CD4-positive, alpha-beta memory T cell (primary cell): ENCODE measurements at regions not wholly inside any gene's neighbourhood (a gene's known extent, or its start where the extent isn't known, plus 50 kb on each side); places are given as distances from the start of the nearest gene placed in this dataset.

Experiments
- CTCF ChIA-PET: fragments of 350-600 bp; sonication (Branson Sonifier 250); formaldehyde crosslinking; loops from one replicate; lab custom pipeline; 2021; ENCODE audit warnings: inconsistent platforms; ENCODE audit not compliant: partially characterized antibody; lab: Charles Lee
- POLR2A ChIA-PET: fragments of 350-600 bp; sonication (Branson Sonifier 250); formaldehyde crosslinking; loops from one replicate; lab custom pipeline; 2021; ENCODE audit not compliant: partially characterized antibody; lab: Charles Lee
- DNase-seq, 5 donors: peaks; one replicate each; pipeline versions ENCODE4 v3.0.0 to v3.0.0-alpha.2; 2020 to 2022; ENCODE audit warnings: mixed read lengths in 1 of 5
- H3K27ac ChIP-seq: one replicate; pipeline ENCODE4 v1.7.0; 2013; ENCODE audit warnings: low read depth, low read length
- H3K27me3 ChIP-seq: 2 replicates; pipeline ENCODE4 v1.7.0; 2013; ENCODE audit warnings: mild to moderate bottlenecking, low read length, moderate library complexity; ENCODE audit not compliant: insufficient read depth
- H3K36me3 ChIP-seq: 2 replicates; pipeline ENCODE4 v1.7.0; 2013; ENCODE audit warnings: mild to moderate bottlenecking, low read length, moderate library complexity; ENCODE audit not compliant: insufficient read depth
- H3K4me1 ChIP-seq: 2 replicates; pipeline ENCODE4 v1.7.0; 2013; ENCODE audit warnings: mild to moderate bottlenecking, low read length, moderate library complexity; ENCODE audit not compliant: insufficient read depth
- H3K4me3 ChIP-seq, 2 donors: one replicate each; pipeline ENCODE4 v1.7.0; 2013; ENCODE audit warnings: low read length in 2 of 2, mild to moderate bottlenecking in 1 of 2
- H3K9me3 ChIP-seq, 2 donors: one replicate each; pipeline ENCODE4 v1.7.0; 2013; ENCODE audit warnings: low read length in 2 of 2, control low read depth in 1 of 2; ENCODE audit not compliant: control insufficient read depth in 1 of 2
- H3K27ac Mint-ChIP-seq, 7 donors: one replicate each; pipeline ENCODE4 v1.8.0; 2020 to 2021; ENCODE audit warnings: mixed read lengths in 7 of 7, mild to moderate bottlenecking in 6 of 7, inconsistent platforms in 3 of 7, moderate library complexity in 3 of 7
- H3K27me3 Mint-ChIP-seq, 2 donors: one replicate each; pipeline ENCODE4 v1.8.0; 2020 to 2021; ENCODE audit warnings: mixed read lengths in 2 of 2
- H3K36me3 Mint-ChIP-seq, 2 donors: one replicate each; pipeline ENCODE4 v1.8.0; 2020 to 2021; ENCODE audit warnings: mixed read lengths in 2 of 2, inconsistent platforms in 1 of 2, mild to moderate bottlenecking in 1 of 2
- H3K4me1 Mint-ChIP-seq, 4 donors: one replicate each; pipeline ENCODE4 v1.8.0; 2020 to 2021; ENCODE audit warnings: mixed read lengths in 4 of 4, mild to moderate bottlenecking in 1 of 4
- H3K4me3 Mint-ChIP-seq, 8 donors: one replicate each; pipeline ENCODE4 v1.8.0; 2020 to 2021; ENCODE audit warnings: mixed read lengths in 8 of 8, mild to moderate bottlenecking in 7 of 8, moderate library complexity in 6 of 8, inconsistent platforms in 3 of 8
- H3K9me3 Mint-ChIP-seq, 8 donors: one replicate each; pipeline ENCODE4 v1.8.0; 2020 to 2021; ENCODE audit warnings: mixed read lengths in 8 of 8, mild to moderate bottlenecking in 5 of 8, inconsistent platforms in 3 of 8, moderate library complexity in 1 of 8
- intact Hi-C: fragments of 100-400 bp; cut with micrococcal nuclease; formaldehyde crosslinking; loops from one replicate; pipeline ENCODE4 v1.15.1; 2023

- H3K9me3 Mint-ChIP-seq, result peaks cover 0 to 4% (median 0%) of the 10 kb centered on the region in 8 donors
- no peak overlapping the region for H3K4me3 Mint-ChIP-seq
- H3K27ac Mint-ChIP-seq, result no peak overlapping the region
- no peaks in the 10 kb centered on the region for H3K36me3 Mint-ChIP-seq
- no peaks in the 10 kb centered on the region for H3K9me3 ChIP-seq
- no peak overlapping the region for H3K27ac ChIP-seq
- CTCF ChIA-PET, result no interaction called here
- no peaks in the 10 kb centered on the region for H3K4me1 ChIP-seq
- no peak overlapping the region for H3K4me3 ChIP-seq
- no peaks in the 10 kb centered on the region for H3K27me3 ChIP-seq
- no peak for DNase-seq
- H3K27me3 Mint-ChIP-seq, result peaks cover 0 to 1% of the 10 kb centered on the region in 2 donors
- H3K4me1 Mint-ChIP-seq, result no peaks in the 10 kb centered on the region
- H3K36me3 ChIP-seq, result no peaks in the 10 kb centered on the region
- intact Hi-C loops, result no loop called here
- POLR2A ChIA-PET, result no interaction called here
Measured at GRCh38 chr5:174275959-174276358, 230.5 kb downstream of the NSG2 start.

DNA sequence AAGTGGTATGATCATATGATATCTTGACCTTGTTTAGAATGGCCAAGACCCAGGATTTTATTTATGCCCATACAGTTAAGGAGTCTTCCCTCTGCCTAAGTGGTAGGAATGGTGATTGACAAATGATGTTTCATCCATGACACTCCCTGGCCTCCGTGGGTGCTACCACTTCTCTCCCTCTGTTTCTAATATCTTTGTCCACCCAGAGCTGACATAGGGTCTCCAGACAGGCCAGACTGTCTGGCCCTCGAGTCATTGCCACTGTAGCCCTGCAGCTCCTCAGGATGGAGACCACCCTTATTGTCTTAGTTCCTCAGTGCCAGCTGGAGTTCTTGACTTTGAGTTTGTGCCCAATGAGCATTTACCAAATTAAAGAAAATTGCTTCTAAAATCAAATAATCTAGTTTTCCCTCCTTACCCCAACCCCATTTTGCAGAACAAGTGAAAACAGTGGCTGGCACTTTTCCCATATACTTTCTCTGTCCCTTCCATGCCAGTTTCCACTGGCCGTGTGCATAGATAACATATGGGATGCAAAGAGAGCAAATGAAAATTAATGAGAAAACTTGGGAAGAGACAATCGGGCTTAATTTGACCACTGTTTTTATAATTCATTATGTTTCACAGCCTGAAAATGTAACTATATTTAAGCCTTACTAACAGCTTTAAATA is 235.7 kb downstream of the NSG2 start:
- DNase-seq, result no peak

DNA sequence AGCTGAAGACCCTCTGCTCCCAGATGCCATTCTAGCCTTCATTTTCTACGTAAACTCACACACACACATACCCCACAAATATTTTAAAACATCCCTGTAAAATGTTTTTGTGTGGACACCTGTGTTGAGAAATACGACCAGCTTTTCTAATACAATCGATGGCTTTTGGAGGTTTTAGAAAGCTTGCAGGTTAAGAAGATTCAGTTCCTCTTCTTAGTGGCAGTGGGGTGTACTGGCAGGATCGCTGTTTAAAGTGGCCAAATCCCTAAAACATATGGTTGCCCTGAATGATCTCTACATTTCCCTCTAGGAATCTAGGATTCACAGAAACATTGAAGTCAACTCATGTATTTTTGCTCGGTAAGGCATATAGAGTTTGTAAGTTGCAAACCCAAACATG is 236.3 kb downstream of the NSG2 start:
- H3K36me3 ChIP-seq, result no peaks in the 10 kb centered on the region
- H3K36me3 Mint-ChIP-seq, result no peaks in the 10 kb centered on the region
- H3K27ac ChIP-seq, result no peak overlapping the region
- H3K4me1 Mint-ChIP-seq, result no peaks in the 10 kb centered on the region
- intact Hi-C loops, result no loop called here
- peaks cover 0 to 2% (median 0%) of the 10 kb centered on the region in 8 donors for H3K9me3 Mint-ChIP-seq
- H3K4me3 Mint-ChIP-seq, result no peak overlapping the region
- H3K27me3 Mint-ChIP-seq, result peaks cover 5% of the 10 kb centered on the region in 2 donors
- no peaks in the 10 kb centered on the region for H3K4me1 ChIP-seq
- CTCF ChIA-PET, result no interaction called here
- H3K27ac Mint-ChIP-seq, result no peak overlapping the region
- POLR2A ChIA-PET, result no interaction called here
- H3K9me3 ChIP-seq, result no peaks in the 10 kb centered on the region
- H3K4me3 ChIP-seq, result no peak overlapping the region
- DNase-seq, result no peak
- H3K27me3 ChIP-seq, result no peaks in the 10 kb centered on the region

More for the DNA sequence above, 235.7 kb downstream of the NSG2 start:
- Histone ChIP-seq H3K27me3 (no peaks in the 10 kb centered on the region), H3K9me3 (no peaks in the 10 kb centered on the region), H3K36me3 (no peaks in the 10 kb centered on the region), H3K4me3 (no peak overlapping the region), H3K27ac (no peak overlapping the region), H3K4me1 (no peaks in the 10 kb centered on the region)
- CTCF ChIA-PET, result no interaction called here
- peaks cover 0 to 2% (median 0%) of the 10 kb centered on the region in 8 donors for H3K9me3 Mint-ChIP-seq
- no peaks in the 10 kb centered on the region for H3K4me1 Mint-ChIP-seq
- H3K27ac Mint-ChIP-seq, result no peak overlapping the region
- peaks cover 4 to 5% of the 10 kb centered on the region in 2 donors for H3K27me3 Mint-ChIP-seq
- POLR2A ChIA-PET, result no interaction called here
- no peak overlapping the region for H3K4me3 Mint-ChIP-seq
- intact Hi-C loops, result no loop called here
- H3K36me3 Mint-ChIP-seq, result no peaks in the 10 kb centered on the region

DNA sequence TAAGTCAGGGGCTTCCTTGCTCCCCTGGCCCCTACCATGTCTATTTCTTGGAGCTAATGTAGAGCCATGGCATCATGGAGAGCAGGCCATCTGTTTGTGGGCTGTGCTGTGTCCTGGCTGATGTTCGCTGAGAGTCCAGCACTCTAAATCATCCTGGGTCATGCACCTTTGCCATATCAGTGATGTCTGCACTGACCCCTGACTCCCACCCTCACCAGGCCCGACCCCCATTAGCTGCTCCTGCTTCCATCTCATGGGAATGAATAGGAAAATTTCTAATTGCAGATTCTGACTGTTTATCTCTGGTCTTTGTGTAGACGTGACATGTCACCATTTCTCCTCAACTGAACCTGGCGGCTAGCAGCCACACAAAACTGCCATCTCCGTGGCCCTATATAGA is 236.9 kb downstream of the NSG2 start:
- no peaks in the 10 kb centered on the region for H3K36me3 ChIP-seq
- no peaks in the 10 kb centered on the region for H3K27me3 ChIP-seq
- H3K4me1 Mint-ChIP-seq, result no peaks in the 10 kb centered on the region
- CTCF ChIA-PET, result no interaction called here
- no peak for DNase-seq
- intact Hi-C loops, result no loop called here
- no peaks in the 10 kb centered on the region for H3K4me1 ChIP-seq
- peaks cover 5% of the 10 kb centered on the region in 2 donors for H3K27me3 Mint-ChIP-seq
- H3K36me3 Mint-ChIP-seq, result no peaks in the 10 kb centered on the region
- no peak overlapping the region for H3K27ac Mint-ChIP-seq
- H3K9me3 Mint-ChIP-seq, result peaks cover 0 to 2% (median 0%) of the 10 kb centered on the region in 8 donors
- no peaks in the 10 kb centered on the region for H3K9me3 ChIP-seq
- no peak overlapping the region for H3K4me3 Mint-ChIP-seq
- POLR2A ChIA-PET, result no interaction called here
- H3K27ac ChIP-seq, result no peak overlapping the region
- H3K4me3 ChIP-seq, result no peak overlapping the region

DNA sequence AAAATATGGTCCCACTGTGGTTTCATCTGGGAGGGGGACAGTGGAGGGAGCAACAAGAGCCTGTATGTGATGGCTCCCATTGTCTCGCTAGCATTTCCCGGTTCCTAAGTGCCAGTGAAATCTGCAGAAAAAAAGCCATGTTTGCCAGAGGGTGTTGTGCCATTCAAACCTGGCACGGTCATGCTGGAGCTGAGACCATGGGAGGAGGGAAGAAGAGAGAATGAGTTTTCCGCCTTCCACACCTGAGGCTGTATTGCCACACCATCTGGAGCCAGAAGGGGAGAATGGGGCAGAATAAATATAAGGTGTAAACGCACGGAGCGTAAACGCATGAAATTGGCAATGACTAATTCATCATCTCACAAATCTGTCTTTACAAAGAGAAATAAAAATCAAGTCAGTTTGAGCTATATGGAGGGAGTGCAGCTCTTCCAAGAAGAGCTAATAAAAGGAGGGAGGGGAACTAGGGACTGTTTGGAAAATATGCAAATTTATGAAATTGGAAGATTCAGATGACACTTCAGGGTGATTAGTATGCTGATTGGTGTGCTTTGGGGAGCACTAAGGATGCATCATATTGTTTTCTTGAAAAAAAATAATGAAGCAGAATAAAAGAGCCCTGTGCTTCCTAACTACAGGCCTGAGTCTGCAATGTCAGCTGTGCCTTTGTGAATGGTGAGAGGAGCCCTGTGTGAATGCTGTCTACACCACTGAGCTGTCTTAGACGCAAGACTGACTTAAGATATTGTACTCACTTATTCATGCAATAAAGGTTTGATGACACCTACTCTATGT is 237.9 kb downstream of the NSG2 start:
- no peak overlapping the region for H3K4me3 Mint-ChIP-seq
- POLR2A ChIA-PET, result no interaction called here
- intact Hi-C loops, result no loop called here
- peaks cover 0 to 2% (median 0%) of the 10 kb centered on the region in 8 donors for H3K9me3 Mint-ChIP-seq
- no peaks in the 10 kb centered on the region for H3K27me3 ChIP-seq
- no peaks in the 10 kb centered on the region for H3K4me1 ChIP-seq
- H3K4me1 Mint-ChIP-seq, result no peaks in the 10 kb centered on the region
- peaks cover 5% of the 10 kb centered on the region in 2 donors for H3K27me3 Mint-ChIP-seq
- no peaks in the 10 kb centered on the region for H3K36me3 ChIP-seq
- H3K27ac ChIP-seq, result no peak overlapping the region
- H3K27ac Mint-ChIP-seq, result no peak overlapping the region
- CTCF ChIA-PET, result no interaction called here
- H3K9me3 ChIP-seq, result no peaks in the 10 kb centered on the region
- H3K4me3 ChIP-seq, result no peak overlapping the region
- H3K36me3 Mint-ChIP-seq, result no peaks in the 10 kb centered on the region
- DNase-seq, result no peak

- H3K36me3 Mint-ChIP-seq, result no peaks in the 10 kb centered on the region
- CTCF ChIA-PET, result no interaction called here
- H3K9me3 Mint-ChIP-seq, result peaks cover 0 to 4% (median under 1%) of the 10 kb centered on the region in 8 donors
- DNase-seq, result no peak
- H3K27ac Mint-ChIP-seq, result no peak overlapping the region
- peaks cover 5% of the 10 kb centered on the region in 2 donors for H3K27me3 Mint-ChIP-seq
- POLR2A ChIA-PET, result no interaction called here
- Histone ChIP-seq H3K9me3 (no peaks in the 10 kb centered on the region), H3K27ac (no peak overlapping the region), H3K36me3 (no peaks in the 10 kb centered on the region), H3K4me1 (no peaks in the 10 kb centered on the region), H3K27me3 (no peaks in the 10 kb centered on the region), H3K4me3 (no peak overlapping the region)
- H3K4me3 Mint-ChIP-seq, result no peak overlapping the region
- intact Hi-C loops, result no loop called here
- no peaks in the 10 kb centered on the region for H3K4me1 Mint-ChIP-seq
Measured at GRCh38 chr5:174284873-174285272, 239.4 kb downstream of the NSG2 start.

GRCh38 chr5:174287761-174288160 is 242.3 kb downstream of the NSG2 start:
- no peaks in the 10 kb centered on the region for H3K4me1 Mint-ChIP-seq
- Histone ChIP-seq H3K4me3 (no peak overlapping the region), H3K36me3 (no peaks in the 10 kb centered on the region), H3K4me1 (no peaks in the 10 kb centered on the region), H3K27ac (no peak overlapping the region), H3K27me3 (no peaks in the 10 kb centered on the region), H3K9me3 (no peaks in the 10 kb centered on the region)
- intact Hi-C loops, result no loop called here
- H3K27me3 Mint-ChIP-seq, result peaks cover 3 to 7% of the 10 kb centered on the region in 2 donors
- H3K36me3 Mint-ChIP-seq, result no peaks in the 10 kb centered on the region
- CTCF ChIA-PET, result no interaction called here
- H3K9me3 Mint-ChIP-seq, result peaks cover 0 to 6% (median 1%) of the 10 kb centered on the region in 8 donors
- no peak overlapping the region for H3K4me3 Mint-ChIP-seq
- no peak for DNase-seq
- POLR2A ChIA-PET, result no interaction called here
- H3K27ac Mint-ChIP-seq, result no peak overlapping the region
